GM12891 (cell line): ENCODE measurements at regions not wholly inside any gene's neighbourhood (a gene's known extent, or its start where the extent isn't known, plus 50 kb on each side); places are given as distances from the start of the nearest gene placed in this dataset.

ENCODE experiments used
- PAX5 ChIP-seq: IDR thresholded peaks from 2 replicates; pipeline ENCODE4 v1.6.1; 2011; ENCODE audit warnings: low read length, moderate library complexity, mild to moderate bottlenecking; ENCODE audit not compliant: insufficient read depth, severe bottlenecking
- POLR2A ChIP-seq: IDR thresholded peaks from 2 replicates; pipeline ENCODE4 v1.6.1; 2011; ENCODE audit warnings: low read depth, low read length, control low read depth
- POLR2AphosphoS5 ChIP-seq: IDR thresholded peaks from 2 replicates; pipeline ENCODE4 v1.6.1; 2011; ENCODE audit warnings: low read depth, low read length, control low read depth
- POU2F2 ChIP-seq: IDR thresholded peaks from 2 replicates; pipeline ENCODE4 v1.6.1; 2011; ENCODE audit warnings: low read depth, mild to moderate bottlenecking, control low read depth, low read length, moderate library complexity
- SPI1 ChIP-seq: IDR thresholded peaks from 2 replicates; pipeline ENCODE4 v1.6.1; 2011; ENCODE audit warnings: low read depth, low read length, control low read depth
- TAF1 ChIP-seq: IDR thresholded peaks from 2 replicates; pipeline ENCODE4 v1.6.1; 2011; ENCODE audit warnings: low read depth, low read length, control low read depth

DNA sequence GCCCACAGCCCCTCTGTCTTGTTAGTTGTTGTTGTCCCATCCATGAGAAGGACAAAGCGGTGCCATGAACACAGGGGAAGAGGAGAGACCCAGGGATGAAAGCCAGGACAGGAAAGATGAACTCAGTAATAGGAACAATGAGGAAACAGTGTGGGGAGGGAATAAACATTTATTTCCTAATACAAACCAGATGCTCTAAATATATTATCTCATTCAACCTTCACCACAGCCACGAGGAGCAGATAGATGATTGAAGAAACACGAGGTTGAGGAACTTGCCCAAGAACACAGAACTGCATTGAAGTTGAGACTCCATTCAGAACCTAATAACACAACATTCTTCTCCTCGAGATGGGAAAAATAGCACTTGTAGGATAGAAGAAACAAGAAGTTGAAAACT is 53.0 kb upstream of the AIG1 start:
- TF ChIP-seq TAF1 (no peak), POU2F2 (no peak), PAX5 (no peak), POLR2AphosphoS5 (no peak), POLR2A (no peak), SPI1 (no peak)
